Endodermal cell (in vitro differentiated cells): ENCODE measurements at regions not wholly inside any gene's neighbourhood (a gene's known extent, or its start where the extent isn't known, plus 50 kb on each side); places are given as distances from the start of the nearest gene placed in this dataset.

ENCODE experiments used
- DNase-seq: peaks from one replicate; pipeline ENCODE4 v3.0.0-alpha.2; 2017
- H3K27ac ChIP-seq: 2 replicates; pipeline ENCODE4 v1.5.1; 2013; ENCODE audit warnings: mild to moderate bottlenecking, low read depth, low read length, moderate library complexity
- H3K27me3 ChIP-seq: 2 replicates; pipeline ENCODE4 v1.6.1; 2013; ENCODE audit warnings: mild to moderate bottlenecking, low read length, moderate library complexity; ENCODE audit not compliant: insufficient read depth, control insufficient read depth, poor library complexity, severe bottlenecking
- H3K36me3 ChIP-seq: 2 replicates; pipeline ENCODE4 v1.7.0; 2013; ENCODE audit warnings: mild to moderate bottlenecking, low read length, moderate library complexity; ENCODE audit not compliant: control insufficient read depth, insufficient read depth
- H3K4me1 ChIP-seq: one replicate; pipeline ENCODE4 v1.7.0; 2013; ENCODE audit warnings: low read length; ENCODE audit not compliant: control insufficient read depth, insufficient read depth
- H3K4me3 ChIP-seq: 2 replicates; pipeline ENCODE4 v1.5.1; 2013; ENCODE audit warnings: mild to moderate bottlenecking, low read length, moderate library complexity
- H3K9ac ChIP-seq: 2 replicates; pipeline ENCODE4 v1.6.1; 2013; ENCODE audit warnings: mild to moderate bottlenecking, low read length, moderate library complexity; ENCODE audit not compliant: poor library complexity, severe bottlenecking; ENCODE audit errors: extremely low read depth
- H3K9me3 ChIP-seq: 2 replicates; pipeline ENCODE4 v1.6.1; 2013; ENCODE audit warnings: mild to moderate bottlenecking, low read length, moderate library complexity; ENCODE audit not compliant: control insufficient read depth
- H3K27ac Mint-ChIP-seq: 2 replicates; pipeline ENCODE4 v1.8.0; 2020; ENCODE audit warnings: mixed read lengths
- H3K27me3 Mint-ChIP-seq: 2 replicates; pipeline ENCODE4 v1.8.0; 2021; ENCODE audit warnings: mild to moderate bottlenecking, mixed read lengths; ENCODE audit not compliant: insufficient read depth
- H3K36me3 Mint-ChIP-seq: 2 replicates; pipeline ENCODE4 v1.8.0; 2020; ENCODE audit warnings: low read depth, mixed read lengths
- H3K4me1 Mint-ChIP-seq: 2 replicates; pipeline ENCODE4 v1.8.0; 2020; ENCODE audit warnings: mixed read lengths
- H3K4me3 Mint-ChIP-seq: 2 replicates; pipeline ENCODE4 v1.8.0; 2020; ENCODE audit warnings: mild to moderate bottlenecking, moderate library complexity, mixed read lengths
- H3K9me3 Mint-ChIP-seq: 2 replicates; pipeline ENCODE4 v1.8.0; 2020; ENCODE audit warnings: mild to moderate bottlenecking, mixed read lengths
- CTCF ChIP-seq: fragments of 200-600 bp; sonication (generic); conservative IDR thresholded peaks from 2 replicates; pipeline ENCODE4 v1.5.0; 2021; ENCODE audit warnings: antibody characterized with exemption, mild to moderate bottlenecking
- WGBS, 2 experiments: methylation state at CpG; one replicate each; pipeline versions ENCODE4 v1.1.5 to v1.1.7; 2013; ENCODE audit warnings: missing lambda C conversion rate in 2 of 2, mixed read lengths in 1 of 2; ENCODE audit not compliant: insufficient coverage in 1 of 2, insufficient read length in 1 of 2; 5-methylcytosine and 5-hydroxymethylcytosine counted together

GRCh38 chr4:146121757-146122156 lies 53.8 kb upstream of the LSM6 start:
- WGBS, 2 experiments: 97 to 100% methylated on average over 1 to 3 of the region's 3 CpGs
- Histone ChIP-seq H3K9me3 (no peaks in the 10 kb centered on the region), H3K4me1 (no peaks in the 10 kb centered on the region), H3K36me3 (no peaks in the 10 kb centered on the region), H3K4me3 (no peak overlapping the region), H3K27ac (no peak overlapping the region), H3K27me3 (no peaks in the 10 kb centered on the region), H3K9ac (no peak overlapping the region)
- no peak for TF ChIP-seq CTCF
- no peaks in the 10 kb centered on the region for H3K9me3 Mint-ChIP-seq
- H3K4me3 Mint-ChIP-seq: no peak overlapping the region
- no peak overlapping the region for H3K27ac Mint-ChIP-seq
- no peak for DNase-seq
- H3K36me3 Mint-ChIP-seq: no peaks in the 10 kb centered on the region
- H3K27me3 Mint-ChIP-seq: no peaks in the 10 kb centered on the region
- no peaks in the 10 kb centered on the region for H3K4me1 Mint-ChIP-seq

- H3K4me3 Mint-ChIP-seq: no peak overlapping the region
- 94% methylated on average over 2 to 6 of the region's 6 CpGs for WGBS, 2 experiments
- no peak for DNase-seq
- no peaks in the 10 kb centered on the region for H3K36me3 Mint-ChIP-seq
- peaks cover 2% of the 10 kb centered on the region for H3K27me3 Mint-ChIP-seq
- Histone ChIP-seq H3K27me3 (no peaks in the 10 kb centered on the region), H3K4me1 (no peaks in the 10 kb centered on the region), H3K27ac (no peak overlapping the region), H3K4me3 (no peak overlapping the region), H3K9ac (no peak overlapping the region), H3K36me3 (no peaks in the 10 kb centered on the region), H3K9me3 (no peaks in the 10 kb centered on the region)
- H3K4me1 Mint-ChIP-seq: no peaks in the 10 kb centered on the region
- no peaks in the 10 kb centered on the region for H3K9me3 Mint-ChIP-seq
- TF ChIP-seq CTCF: no peak
- H3K27ac Mint-ChIP-seq: no peak overlapping the region
Measured at GRCh38 chr4:146119845-146120404, 55.6 kb upstream of the LSM6 start.

- Mint-ChIP-seq H3K9me3 (no peaks in the 10 kb centered on the region), H3K36me3 (no peaks in the 10 kb centered on the region), H3K4me3 (no peak overlapping the region), H3K4me1 (no peaks in the 10 kb centered on the region), H3K27me3 (peaks cover 2% of the 10 kb centered on the region), H3K27ac (no peak overlapping the region)
- H3K9ac ChIP-seq: no peak overlapping the region
- H3K27me3 ChIP-seq: no peaks in the 10 kb centered on the region
- no peak overlapping the region for H3K27ac ChIP-seq
- H3K4me1 ChIP-seq: no peaks in the 10 kb centered on the region
- no peak for DNase-seq
- H3K36me3 ChIP-seq: no peaks in the 10 kb centered on the region
- no peaks in the 10 kb centered on the region for H3K9me3 ChIP-seq
- 91 to 100% methylated on average over 5 to 8 of the region's 8 CpGs for WGBS, 2 experiments
- TF ChIP-seq CTCF: no peak
- H3K4me3 ChIP-seq: no peak overlapping the region
Measured at GRCh38 chr4:146114066-146114465, 61.5 kb upstream of the LSM6 start.
